Effector memory CD8-positive, alpha-beta T cell (primary cell): ENCODE measurements at regions not wholly inside any gene's neighbourhood (a gene's known extent, or its start where the extent isn't known, plus 50 kb on each side); places are given as distances from the start of the nearest gene placed in this dataset.

Experiments
- ATAC-seq: fragments of 150-1000 bp; cut with Tn5 transposase; replicated peaks from 2 replicates; pipeline ENCODE4 v1.10.0; 2021; ENCODE audit warnings: mild to moderate bottlenecking, moderate library complexity
- DNase-seq, 3 experiments: peaks; one replicate each; pipeline ENCODE4 v3.0.0; 2021
- H3K27ac Mint-ChIP-seq, 2 donors: one replicate each; pipeline ENCODE4 v1.8.0; 2022; ENCODE audit warnings: mild to moderate bottlenecking in 2 of 2, mixed read lengths in 2 of 2, moderate library complexity in 2 of 2
- H3K27me3 Mint-ChIP-seq, 2 donors: one replicate each; pipeline ENCODE4 v1.8.0; 2022; ENCODE audit warnings: mixed read lengths in 2 of 2
- H3K36me3 Mint-ChIP-seq: one replicate; pipeline ENCODE4 v1.8.0; 2022; ENCODE audit warnings: mild to moderate bottlenecking, moderate library complexity, mixed read lengths; ENCODE audit not compliant: insufficient read depth
- H3K4me1 Mint-ChIP-seq, 2 donors: one replicate each; pipeline ENCODE4 v1.8.0; 2022; ENCODE audit warnings: low read depth in 2 of 2, mixed read lengths in 2 of 2
- H3K4me3 Mint-ChIP-seq, 2 donors: one replicate each; pipeline ENCODE4 v1.8.0; 2022; ENCODE audit warnings: mild to moderate bottlenecking in 2 of 2, mixed read lengths in 2 of 2, moderate library complexity in 2 of 2
- H3K9me3 Mint-ChIP-seq, 2 donors: one replicate each; pipeline ENCODE4 v1.8.0; 2022; ENCODE audit warnings: mixed read lengths in 2 of 2

DNA sequence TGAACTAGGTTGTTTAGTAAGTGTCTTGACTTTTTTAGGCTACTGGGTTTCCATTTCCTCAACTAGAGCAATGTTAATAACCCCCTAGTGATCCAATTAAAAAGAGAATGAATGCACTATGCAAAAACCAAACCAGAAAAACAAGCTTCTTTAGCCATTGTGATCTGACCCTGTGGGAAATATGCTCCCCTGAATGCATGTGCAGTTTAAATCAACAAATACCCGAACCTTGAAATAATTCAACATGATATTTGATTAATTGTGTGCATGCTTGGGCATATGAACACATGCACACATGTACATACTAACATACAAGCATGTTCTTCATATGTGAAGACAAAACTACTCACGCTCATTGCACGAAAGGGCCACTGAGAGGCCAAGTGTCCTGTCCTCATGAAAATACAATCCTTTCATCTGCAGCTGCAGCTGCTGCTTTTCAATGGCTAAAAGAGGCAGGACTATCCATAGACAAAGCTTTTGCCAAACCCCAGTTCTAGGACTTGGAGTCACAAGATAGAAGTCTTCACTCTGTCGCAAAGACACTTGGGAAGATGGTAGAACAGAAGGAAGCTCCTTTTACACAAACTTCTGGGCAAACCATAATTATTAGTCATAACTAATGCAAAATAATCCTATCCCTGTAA lies 207.1 kb upstream of the POU3F2 start:
- Mint-ChIP-seq H3K9me3 (peaks cover 0 to 3% of the 10 kb centered on the region in 2 donors), H3K27ac (no peak overlapping the region), H3K27me3 (no peaks in the 10 kb centered on the region), H3K4me1 (no peaks in the 10 kb centered on the region), H3K4me3 (no peak overlapping the region), H3K36me3 (no peaks in the 10 kb centered on the region)
- ATAC-seq (no peak), DNase-seq (no peak)

DNA sequence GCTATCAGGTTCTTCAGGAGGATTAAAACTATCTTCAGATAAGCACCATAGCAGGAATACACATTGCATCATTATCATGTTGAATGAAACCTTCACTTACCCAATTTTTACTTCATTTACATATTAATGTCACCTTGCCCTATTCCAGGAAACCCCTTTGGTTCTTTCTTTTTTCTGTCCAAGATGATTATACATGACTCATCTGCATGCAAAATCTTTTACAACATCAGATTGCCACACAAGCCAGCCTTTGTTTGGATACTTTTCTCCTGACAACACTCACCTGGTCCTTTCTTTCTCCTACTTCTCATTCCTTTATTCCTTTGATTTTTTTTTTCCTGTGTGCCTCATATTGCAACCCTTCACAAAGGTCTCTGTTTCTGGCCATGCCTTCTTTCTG lies 200.5 kb upstream of the POU3F2 start:
- DNase-seq (no peak), ATAC-seq (no peak)
- Mint-ChIP-seq H3K36me3 (no peaks in the 10 kb centered on the region), H3K27ac (no peak overlapping the region), H3K9me3 (no peaks in the 10 kb centered on the region), H3K4me3 (no peak overlapping the region), H3K4me1 (no peaks in the 10 kb centered on the region), H3K27me3 (no peaks in the 10 kb centered on the region)

DNA sequence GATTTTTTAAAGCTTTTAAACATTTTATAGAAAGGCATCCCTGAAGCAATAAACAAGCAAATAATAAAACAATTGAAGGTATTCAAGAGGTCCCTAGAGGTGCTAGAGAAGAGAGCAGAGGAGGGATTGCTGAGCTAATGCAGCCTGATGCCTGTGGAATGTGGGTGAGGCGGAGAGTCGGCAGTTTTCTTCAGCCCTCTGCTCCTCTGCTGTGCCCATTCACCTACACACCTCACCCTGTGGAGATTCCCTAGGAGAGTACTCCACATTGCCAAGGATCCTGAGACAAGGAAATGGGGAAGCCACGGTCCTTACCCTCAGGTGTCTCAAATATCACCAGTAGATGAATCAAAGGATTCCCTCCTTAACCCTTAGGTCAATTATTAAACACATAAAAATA lies 199.8 kb upstream of the POU3F2 start:
- no peak overlapping the region for H3K27ac Mint-ChIP-seq
- H3K27me3 Mint-ChIP-seq = no peaks in the 10 kb centered on the region
- ATAC-seq (no peak), DNase-seq (no peak)
- no peak overlapping the region for H3K4me3 Mint-ChIP-seq
- H3K4me1 Mint-ChIP-seq = no peaks in the 10 kb centered on the region
- H3K36me3 Mint-ChIP-seq = no peaks in the 10 kb centered on the region
- H3K9me3 Mint-ChIP-seq = no peaks in the 10 kb centered on the region

DNA sequence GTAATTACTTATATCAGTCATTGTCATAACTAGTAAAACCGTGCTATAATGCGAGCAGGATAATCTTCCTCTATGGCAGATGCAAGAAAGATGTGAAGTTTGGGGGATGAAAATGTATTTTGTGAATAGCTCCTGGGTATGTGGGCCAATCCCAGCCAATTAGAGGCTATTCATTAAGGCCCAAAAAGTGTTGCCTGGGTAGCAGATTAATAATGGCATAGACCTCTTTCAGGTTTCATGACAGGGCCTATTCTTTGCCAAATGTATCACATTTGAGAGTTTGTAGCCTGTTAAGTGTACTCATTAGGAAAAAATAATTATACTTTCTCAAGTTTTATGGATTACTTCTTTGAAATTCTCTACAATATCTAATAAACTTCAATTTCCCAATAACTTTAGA lies 199.2 kb upstream of the POU3F2 start:
- H3K4me1 Mint-ChIP-seq = no peaks in the 10 kb centered on the region
- no peak overlapping the region for H3K27ac Mint-ChIP-seq
- H3K9me3 Mint-ChIP-seq = peaks cover 0 to 2% of the 10 kb centered on the region in 2 donors
- no peaks in the 10 kb centered on the region for H3K27me3 Mint-ChIP-seq
- no peaks in the 10 kb centered on the region for H3K36me3 Mint-ChIP-seq
- DNase-seq (no peak), ATAC-seq (no peak)
- no peak overlapping the region for H3K4me3 Mint-ChIP-seq

DNA sequence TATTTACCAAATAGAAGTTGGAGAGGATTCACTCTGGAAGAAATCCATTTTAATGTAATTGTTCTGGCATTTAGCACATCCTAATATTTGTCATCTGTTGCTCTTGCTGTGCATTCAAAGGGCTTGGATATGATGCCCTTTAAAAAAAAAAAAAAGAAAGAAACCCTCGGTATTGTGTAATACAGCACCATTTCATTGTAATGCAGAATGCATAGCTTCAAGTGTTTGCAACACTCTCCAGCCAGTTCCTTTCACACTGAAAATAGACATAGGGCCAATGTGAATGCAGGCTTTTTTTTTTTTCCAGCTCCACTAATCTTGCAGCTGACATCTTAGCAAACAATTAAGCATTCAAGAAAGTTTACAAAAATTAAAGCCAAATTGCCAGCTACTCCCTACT lies 197.4 kb upstream of the POU3F2 start:
- H3K9me3 Mint-ChIP-seq = peaks cover 0 to 2% of the 10 kb centered on the region in 2 donors
- no peaks in the 10 kb centered on the region for H3K4me1 Mint-ChIP-seq
- H3K4me3 Mint-ChIP-seq = no peak overlapping the region
- ATAC-seq (no peak), DNase-seq (no peak)
- no peaks in the 10 kb centered on the region for H3K27me3 Mint-ChIP-seq
- H3K27ac Mint-ChIP-seq = no peak overlapping the region
- no peaks in the 10 kb centered on the region for H3K36me3 Mint-ChIP-seq

DNA sequence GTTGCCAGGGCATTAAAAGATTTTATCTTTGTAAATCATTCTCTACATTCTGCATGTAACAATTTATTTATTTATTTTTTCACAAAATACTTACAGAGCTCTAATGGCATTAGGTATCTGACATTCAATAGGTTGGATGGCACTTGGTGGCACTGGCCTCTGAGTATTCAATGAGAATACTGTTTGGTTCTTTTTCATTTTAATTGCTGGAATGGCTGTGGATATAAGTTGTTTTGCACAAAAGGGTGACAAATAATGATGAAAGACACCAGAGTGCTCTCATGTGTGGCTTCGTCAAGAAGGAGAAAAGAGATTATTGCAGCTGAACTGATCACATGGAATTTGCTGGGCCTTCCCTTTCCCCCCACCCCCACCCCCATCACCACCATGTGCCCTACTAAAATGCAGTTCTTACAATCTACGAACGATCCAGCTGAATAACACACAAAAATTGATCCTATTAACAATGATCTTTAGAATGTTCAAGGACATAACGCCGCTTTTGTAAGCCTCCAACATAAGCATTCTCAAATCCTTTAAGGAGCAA lies 195.2 kb upstream of the POU3F2 start:
- ATAC-seq = no peak
- DNase-seq = no peak
- Mint-ChIP-seq H3K27me3 (no peaks in the 10 kb centered on the region), H3K4me1 (no peaks in the 10 kb centered on the region), H3K9me3 (peaks cover 0 to 2% of the 10 kb centered on the region in 2 donors), H3K27ac (no peak overlapping the region), H3K4me3 (no peak overlapping the region), H3K36me3 (no peaks in the 10 kb centered on the region)

DNA sequence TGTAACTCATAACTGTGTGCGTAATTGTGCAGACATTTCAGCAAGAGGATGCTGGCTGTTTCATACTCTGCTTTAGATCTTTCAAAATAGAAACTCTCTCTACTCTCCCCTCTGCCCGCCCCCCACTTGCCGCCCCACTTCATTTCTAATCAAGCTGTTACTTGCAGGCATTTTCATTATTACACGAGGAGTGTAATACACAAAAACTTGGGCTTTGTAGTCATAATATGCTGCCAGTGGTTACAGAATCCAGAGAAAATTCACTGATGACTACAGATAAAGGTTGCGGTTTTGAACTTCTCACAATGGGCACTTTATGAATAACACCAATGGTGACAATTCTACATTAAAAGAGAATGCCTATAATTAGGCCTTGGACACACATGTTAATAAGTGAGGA lies 194.0 kb upstream of the POU3F2 start:
- H3K9me3 Mint-ChIP-seq = peaks cover 0 to 2% of the 10 kb centered on the region in 2 donors
- H3K4me3 Mint-ChIP-seq = no peak overlapping the region
- no peak overlapping the region for H3K27ac Mint-ChIP-seq
- H3K27me3 Mint-ChIP-seq = no peaks in the 10 kb centered on the region
- no peaks in the 10 kb centered on the region for H3K36me3 Mint-ChIP-seq
- no peak for ATAC-seq
- no peaks in the 10 kb centered on the region for H3K4me1 Mint-ChIP-seq
- no peak for DNase-seq

DNA sequence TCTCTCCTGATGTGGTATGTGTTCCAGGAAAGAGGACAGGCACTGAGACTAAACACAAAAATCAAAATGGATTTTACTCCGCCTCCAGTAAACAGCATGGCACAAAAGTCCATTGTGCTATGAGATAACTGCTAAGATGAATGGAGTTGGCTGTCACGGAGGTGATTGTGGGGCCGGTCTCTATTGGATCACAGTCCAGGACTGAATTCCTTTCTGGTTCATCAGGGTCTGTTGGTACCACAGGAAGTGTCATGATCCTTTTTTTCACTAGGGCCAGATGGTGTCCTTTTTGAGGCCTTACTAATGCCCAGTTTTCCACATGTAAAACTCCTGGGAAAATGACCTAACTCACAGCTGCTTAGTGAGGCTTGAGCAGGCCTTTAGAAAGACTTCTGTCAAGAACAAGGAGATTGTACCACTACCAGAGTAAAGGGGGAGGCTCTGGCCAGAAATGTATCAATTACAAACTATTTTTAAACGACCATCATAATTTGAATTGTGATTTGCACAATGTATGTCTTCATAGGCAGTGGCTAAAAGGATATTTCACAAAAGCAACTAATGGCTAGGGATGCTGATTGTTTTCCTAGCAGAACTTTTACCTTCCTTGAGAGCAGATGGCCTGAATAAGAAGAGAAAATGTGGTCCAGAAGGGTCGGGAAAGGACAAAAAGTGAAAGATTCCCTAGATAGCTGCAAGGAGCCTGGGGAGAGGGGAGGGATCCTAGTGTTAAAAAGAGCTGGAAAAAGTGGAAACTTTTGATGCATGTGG lies 192.2 kb upstream of the POU3F2 start:
- ATAC-seq = no peak
- peaks cover 0 to 2% of the 10 kb centered on the region in 2 donors for H3K9me3 Mint-ChIP-seq
- H3K27ac Mint-ChIP-seq = no peak overlapping the region
- H3K27me3 Mint-ChIP-seq = no peaks in the 10 kb centered on the region
- no peak overlapping the region for H3K4me3 Mint-ChIP-seq
- DNase-seq = no peak
- H3K36me3 Mint-ChIP-seq = no peaks in the 10 kb centered on the region
- no peaks in the 10 kb centered on the region for H3K4me1 Mint-ChIP-seq

DNA sequence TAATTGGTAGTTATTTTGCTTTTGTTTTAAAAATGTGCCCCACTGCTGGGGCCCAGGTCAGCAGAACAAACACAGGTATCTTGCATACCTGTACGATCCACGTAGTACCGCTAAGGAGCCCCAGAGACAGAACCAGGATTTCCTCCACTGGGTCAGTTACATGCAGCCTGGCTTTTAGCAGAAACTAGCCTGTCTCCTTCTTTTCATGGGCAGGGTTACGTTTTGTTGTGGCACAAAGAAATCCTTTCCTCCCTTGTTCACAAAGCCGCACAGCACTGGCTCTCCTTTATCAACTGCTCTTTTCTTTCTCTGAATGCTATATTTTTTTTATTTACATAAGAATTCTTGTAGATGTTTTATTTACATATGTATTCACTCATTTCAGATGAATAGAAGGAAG lies 190.3 kb upstream of the POU3F2 start:
- ATAC-seq = no peak
- H3K4me3 Mint-ChIP-seq = no peak overlapping the region
- no peak overlapping the region for H3K27ac Mint-ChIP-seq
- no peak for DNase-seq
- no peaks in the 10 kb centered on the region for H3K36me3 Mint-ChIP-seq
- H3K4me1 Mint-ChIP-seq = no peaks in the 10 kb centered on the region
- H3K9me3 Mint-ChIP-seq = peaks cover 0 to 2% of the 10 kb centered on the region in 2 donors
- no peaks in the 10 kb centered on the region for H3K27me3 Mint-ChIP-seq

DNA sequence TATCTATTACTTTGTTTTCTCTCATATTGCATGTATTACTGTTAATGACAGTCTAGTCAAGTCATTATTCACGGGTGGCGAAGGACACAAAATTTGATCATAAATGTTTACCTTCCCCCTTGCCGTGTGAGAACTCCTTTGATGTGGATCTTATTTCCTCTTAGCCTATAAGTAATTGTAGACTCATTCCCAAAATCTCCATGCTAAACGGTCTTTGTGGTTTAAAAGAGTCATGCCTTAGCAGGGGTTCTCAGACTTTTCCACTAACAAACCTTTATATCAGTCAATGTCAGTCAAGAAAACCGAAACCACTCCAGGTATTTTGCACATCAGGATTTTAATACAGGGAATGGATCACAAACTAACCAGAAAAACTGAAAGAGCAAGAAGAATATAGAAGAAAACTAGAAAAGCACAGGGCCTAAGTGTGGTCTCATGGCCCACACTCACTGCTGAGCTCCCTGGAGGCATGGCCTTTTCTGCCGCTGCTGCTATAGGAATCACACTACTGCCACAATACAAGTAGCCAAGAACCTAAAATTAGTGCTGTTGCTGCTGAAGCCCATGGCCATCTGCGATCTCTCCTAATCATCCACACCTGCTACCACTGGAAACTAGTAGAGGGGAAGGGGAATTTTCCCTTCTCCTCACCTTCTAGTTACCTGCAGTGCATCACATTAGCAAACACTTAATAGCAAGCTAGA lies 186.0 kb upstream of the POU3F2 start:
- Mint-ChIP-seq H3K27me3 (no peaks in the 10 kb centered on the region), H3K9me3 (peaks cover 0 to 2% of the 10 kb centered on the region in 2 donors), H3K36me3 (no peaks in the 10 kb centered on the region), H3K4me1 (no peaks in the 10 kb centered on the region), H3K27ac (no peak overlapping the region), H3K4me3 (no peak overlapping the region)
- ATAC-seq (no peak), DNase-seq (no peak)

DNA sequence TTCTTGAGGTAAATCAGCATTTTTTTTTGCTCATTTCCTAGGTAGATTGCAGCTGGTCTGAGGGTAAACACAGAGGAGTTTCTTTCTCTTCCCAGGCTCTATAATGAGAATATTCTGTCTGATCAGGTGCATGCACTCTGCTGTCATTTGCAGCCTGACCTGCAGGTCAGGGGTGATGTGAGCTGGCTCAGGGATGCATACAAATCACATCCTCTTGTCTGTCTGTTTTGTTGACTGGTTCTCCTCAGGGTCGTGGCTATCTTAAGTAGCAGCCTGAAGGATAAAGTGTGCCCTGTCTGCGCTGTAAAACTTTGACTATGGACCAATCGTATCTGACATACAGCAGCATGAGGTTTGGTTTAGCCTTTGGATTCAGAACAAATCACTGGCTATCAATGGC lies 183.4 kb upstream of the POU3F2 start:
- H3K4me1 Mint-ChIP-seq = no peaks in the 10 kb centered on the region
- no peaks in the 10 kb centered on the region for H3K27me3 Mint-ChIP-seq
- H3K27ac Mint-ChIP-seq = no peak overlapping the region
- ATAC-seq (no peak), DNase-seq (no peak)
- H3K9me3 Mint-ChIP-seq = peaks cover 0 to 5% of the 10 kb centered on the region in 2 donors
- no peak overlapping the region for H3K4me3 Mint-ChIP-seq
- H3K36me3 Mint-ChIP-seq = no peaks in the 10 kb centered on the region

DNA sequence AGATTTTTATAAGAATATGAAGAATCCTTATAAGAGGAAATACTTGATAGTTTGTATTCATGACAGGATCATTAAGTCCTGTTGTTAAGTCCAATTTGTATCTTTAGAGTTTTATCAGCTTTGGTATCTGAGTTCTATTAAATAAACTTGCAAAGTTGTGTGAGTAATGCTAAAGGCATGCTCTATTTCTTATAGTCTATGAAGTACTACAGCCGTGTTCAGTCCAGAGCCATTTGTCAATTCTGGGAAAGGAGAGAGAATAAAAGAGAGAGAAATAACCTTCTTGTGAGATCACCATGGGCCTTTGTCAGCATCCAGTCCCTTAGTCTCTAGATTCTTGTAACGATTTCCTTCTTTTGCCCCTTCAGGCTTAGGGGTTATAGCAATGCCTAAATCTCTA lies 181.2 kb upstream of the POU3F2 start:
- no peaks in the 10 kb centered on the region for H3K4me1 Mint-ChIP-seq
- peaks cover 0 to 5% of the 10 kb centered on the region in 2 donors for H3K9me3 Mint-ChIP-seq
- no peak overlapping the region for H3K27ac Mint-ChIP-seq
- ATAC-seq (no peak), DNase-seq (no peak)
- H3K36me3 Mint-ChIP-seq = no peaks in the 10 kb centered on the region
- no peaks in the 10 kb centered on the region for H3K27me3 Mint-ChIP-seq
- H3K4me3 Mint-ChIP-seq = no peak overlapping the region

DNA sequence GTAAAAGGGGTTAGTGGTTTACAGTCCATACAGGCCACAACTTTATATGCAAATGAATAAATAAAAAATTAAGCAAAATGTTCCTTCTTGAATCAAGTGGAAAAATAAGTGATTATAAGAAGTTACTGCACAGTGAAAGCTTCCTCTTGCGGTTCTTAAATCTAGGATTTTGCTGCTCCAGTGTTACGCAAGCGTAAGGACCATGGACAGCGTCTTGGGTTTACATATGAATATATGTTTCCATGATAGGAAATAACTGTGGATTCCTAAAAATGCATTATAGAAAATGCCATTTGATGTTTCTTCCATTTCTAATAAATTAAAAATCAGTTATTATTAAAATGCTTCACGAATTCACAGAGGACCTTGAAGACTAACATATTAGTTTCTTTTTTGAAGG lies 176.6 kb upstream of the POU3F2 start:
- no peaks in the 10 kb centered on the region for H3K4me1 Mint-ChIP-seq
- H3K27ac Mint-ChIP-seq = no peak overlapping the region
- ATAC-seq (no peak), DNase-seq (no peak)
- H3K9me3 Mint-ChIP-seq = peaks cover 0 to 3% of the 10 kb centered on the region in 2 donors
- H3K4me3 Mint-ChIP-seq = no peak overlapping the region
- no peaks in the 10 kb centered on the region for H3K36me3 Mint-ChIP-seq
- H3K27me3 Mint-ChIP-seq = no peaks in the 10 kb centered on the region

DNA sequence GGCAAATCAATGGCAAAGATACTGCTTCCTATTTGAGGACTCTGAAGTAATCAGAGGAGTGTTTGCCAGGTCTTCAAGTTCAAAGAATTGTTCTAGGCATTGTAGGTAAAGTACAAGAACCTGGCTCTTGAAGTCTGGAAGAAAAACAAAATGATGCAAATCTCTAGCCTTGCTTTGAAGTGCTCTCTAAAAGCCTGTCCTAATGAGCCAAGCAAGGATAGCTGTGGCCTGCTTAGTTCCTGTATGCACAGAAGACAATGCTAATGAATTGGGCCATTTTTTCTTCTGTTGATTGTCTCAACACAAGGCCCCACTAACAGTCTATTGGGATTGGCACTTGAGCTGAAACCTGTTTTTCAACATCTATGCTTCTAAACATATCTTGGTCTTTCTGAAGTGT lies 165.0 kb upstream of the POU3F2 start:
- Mint-ChIP-seq H3K4me1 (no peaks in the 10 kb centered on the region), H3K27ac (no peak overlapping the region), H3K27me3 (no peaks in the 10 kb centered on the region), H3K36me3 (no peaks in the 10 kb centered on the region), H3K4me3 (no peak overlapping the region), H3K9me3 (peaks cover 0 to 2% of the 10 kb centered on the region in 2 donors)
- DNase-seq = no peak
- ATAC-seq = no peak
